MV-4-11 (cell line): ENCODE measurements at regions not wholly inside any gene's neighbourhood (a gene's known extent, or its start where the extent isn't known, plus 50 kb on each side); places are given as distances from the start of the nearest gene placed in this dataset.
"Not testable (repeated sequence)": the region's sequence is repeated elsewhere in the genome, so short reads cannot be mapped to it uniquely, and the experiment has no call there.

Experiments used
- DNase-seq: peaks from one replicate; lab custom pipeline; 2025; lab: John Stamatoyannopoulos, UW

DNA sequence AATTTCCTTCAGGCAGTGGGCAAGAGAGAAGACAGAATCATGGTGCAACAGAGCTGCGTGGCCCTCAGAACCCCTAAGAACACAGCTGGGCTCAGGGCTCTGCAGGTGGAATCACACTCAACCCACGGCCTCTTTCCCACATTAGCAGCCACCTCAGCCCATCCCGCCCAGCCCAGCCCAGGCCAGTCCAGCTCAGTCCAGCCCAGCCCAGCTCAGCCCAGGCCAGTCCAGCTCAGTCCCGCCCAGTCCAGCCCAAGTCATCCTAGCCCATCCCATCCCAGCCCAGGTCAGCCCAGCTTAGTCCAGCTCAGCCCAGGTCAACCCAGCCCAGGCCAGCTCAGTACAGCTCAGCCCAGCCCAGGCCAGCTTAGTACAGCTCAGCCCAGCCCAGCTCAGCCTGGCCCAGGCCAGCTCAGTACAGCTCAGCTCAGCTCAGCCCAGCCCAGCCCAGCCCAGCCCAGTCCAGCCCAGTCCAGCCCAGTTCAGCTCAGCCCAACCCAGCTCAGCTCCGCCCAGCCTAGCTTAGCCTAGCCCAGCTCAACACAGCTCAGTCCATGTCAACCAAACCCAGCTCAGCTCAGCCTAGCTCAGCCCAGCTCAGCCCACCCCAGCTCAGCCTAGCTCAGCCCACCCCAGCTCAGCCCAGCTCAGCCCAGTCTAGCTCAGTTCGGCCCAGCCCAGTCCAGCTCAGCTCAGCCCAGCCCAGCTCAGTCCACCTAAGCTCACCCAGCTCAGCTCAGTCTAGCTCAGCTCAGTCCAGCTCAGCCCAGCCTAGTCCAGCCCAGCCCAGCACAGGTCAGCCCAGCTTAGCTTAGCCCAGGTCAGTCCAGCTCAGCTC, 183.1 kb downstream of the TMEM121 start:
- no peak for DNase-seq

DNA sequence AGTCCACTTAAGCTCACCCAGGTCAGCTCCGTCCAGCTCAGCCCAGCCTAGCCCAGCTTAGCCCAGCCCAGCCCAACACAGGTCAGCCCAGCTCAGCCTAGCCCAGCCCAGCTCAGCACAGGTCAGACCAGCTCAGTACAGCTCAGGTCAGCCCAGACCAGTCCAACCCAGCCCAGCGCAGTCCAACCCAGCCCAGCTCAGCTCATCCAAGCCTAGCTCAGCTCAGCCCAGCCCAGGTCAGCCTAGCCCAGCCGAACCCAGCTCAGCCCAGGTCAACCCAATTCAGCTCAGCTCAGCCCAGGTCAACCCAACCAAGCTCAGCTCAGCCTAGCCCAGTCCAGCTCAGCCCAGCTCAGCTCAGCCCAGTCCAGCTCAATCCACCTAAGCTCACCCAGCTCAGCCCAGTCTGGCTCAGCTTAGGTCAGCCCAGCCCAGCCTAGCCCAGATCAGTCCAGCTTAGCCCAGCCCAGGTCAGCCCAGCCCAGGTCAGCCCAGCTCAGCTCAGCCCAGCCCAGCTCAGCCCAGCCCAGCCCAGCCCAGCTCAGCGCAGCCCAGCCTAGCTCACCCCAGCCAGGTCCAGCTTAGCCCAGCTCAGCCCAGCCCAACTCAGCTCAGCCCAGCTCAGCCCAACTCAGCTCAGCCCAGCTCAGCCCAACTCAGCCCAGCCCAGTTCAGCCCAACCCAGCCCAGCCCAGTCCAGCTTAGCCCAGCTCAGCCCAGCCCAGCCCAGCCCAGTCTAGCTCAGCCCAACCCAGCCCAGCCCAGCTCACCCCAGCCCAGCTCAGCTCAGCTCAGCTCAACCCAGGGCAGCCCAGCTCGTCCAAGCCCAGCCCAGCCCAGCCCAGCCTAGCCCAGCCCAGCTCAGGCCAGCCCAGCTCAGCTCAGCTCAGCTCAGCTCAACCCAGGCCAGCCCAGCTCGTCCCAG, 184.0 kb downstream of the TMEM121 start:
- no peak for DNase-seq

DNA sequence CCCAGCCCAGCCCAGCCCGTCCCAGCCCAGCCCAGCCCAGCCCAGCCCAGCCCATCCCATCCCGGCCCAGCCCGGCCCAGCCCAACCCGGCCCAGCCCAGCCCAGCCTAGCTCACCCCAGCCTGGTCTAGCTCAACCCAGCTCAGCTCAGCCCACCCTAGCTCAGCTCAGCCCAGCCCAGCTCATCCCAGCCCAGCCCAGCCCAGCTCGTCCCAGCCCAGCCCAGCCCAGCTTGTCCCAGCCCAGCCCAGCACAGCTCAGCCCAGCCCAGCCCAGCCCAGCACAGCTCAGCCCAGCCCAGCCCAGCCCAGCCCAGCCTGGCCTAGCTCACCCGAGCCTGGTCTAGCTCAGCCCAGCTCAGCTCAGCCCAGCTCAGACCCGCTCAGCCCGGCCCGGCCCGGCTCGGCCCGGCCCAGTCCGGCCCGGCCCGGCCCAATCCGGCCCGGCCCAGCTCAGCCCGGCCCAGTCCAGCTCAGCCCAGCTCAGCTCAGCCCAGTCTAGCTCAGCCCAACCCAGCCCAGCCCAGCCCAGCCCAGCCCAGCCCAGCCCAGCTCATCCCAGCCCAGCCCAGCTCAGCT, 184.7 kb downstream of the TMEM121 start:
- no peak for DNase-seq

GRCh38 chr14:105711841-105712460, 185.6 kb downstream of the TMEM121 start:
- no peak for DNase-seq

GRCh38 chr14:105712670-105713069, 186.3 kb downstream of the TMEM121 start:
- not testable (repeated sequence) for DNase-seq

GRCh38 chr14:105713160-105713559, 186.8 kb downstream of the TMEM121 start:
- not testable (repeated sequence) for DNase-seq

- DNase-seq, result not testable (repeated sequence)
Measured at GRCh38 chr14:105713836-105714235, 187.5 kb downstream of the TMEM121 start.

DNA sequence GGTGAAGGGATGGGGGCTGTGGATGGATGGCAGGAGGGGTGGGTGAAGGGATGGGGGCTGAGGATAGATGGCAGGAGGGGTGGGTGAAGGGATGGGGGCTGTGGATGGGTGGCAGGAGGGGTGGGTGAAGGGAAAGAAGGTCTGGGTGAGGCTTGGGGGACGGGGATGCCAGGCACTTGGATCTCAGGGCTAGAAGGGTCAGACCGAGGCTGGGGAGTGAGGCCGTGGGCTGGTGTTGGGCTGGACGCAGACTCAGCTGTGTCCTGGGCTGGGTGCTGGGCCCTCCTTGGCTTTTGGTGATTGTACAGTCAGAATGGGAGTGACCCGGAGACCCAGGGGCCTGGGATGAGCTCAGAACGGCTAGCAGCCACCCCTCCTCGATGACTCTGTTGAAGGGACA, 192.4 kb downstream of the TMEM121 start:
- DNase-seq, result not testable (repeated sequence)

DNA sequence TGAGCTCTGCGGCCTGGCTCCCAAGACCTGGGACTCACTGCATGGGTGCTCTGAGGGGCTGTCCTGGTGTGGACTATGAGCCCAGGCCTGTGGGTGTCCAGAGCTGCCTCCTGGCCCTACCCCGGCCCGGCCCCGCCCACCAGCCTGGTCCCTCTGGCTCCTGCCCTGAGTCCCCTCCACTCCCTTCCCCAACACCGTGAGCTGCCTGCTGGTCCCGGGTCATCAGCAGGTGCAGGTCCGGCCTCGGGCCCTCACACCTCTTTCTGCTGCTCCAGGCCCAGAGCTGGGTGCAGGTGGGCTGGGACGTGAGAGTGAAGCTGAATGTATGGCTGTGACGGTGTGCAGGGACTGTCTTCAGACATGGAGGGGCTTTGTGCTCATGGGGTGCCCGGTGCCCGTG, 193.7 kb downstream of the TMEM121 start:
- DNase-seq, result not testable (repeated sequence)

DNA sequence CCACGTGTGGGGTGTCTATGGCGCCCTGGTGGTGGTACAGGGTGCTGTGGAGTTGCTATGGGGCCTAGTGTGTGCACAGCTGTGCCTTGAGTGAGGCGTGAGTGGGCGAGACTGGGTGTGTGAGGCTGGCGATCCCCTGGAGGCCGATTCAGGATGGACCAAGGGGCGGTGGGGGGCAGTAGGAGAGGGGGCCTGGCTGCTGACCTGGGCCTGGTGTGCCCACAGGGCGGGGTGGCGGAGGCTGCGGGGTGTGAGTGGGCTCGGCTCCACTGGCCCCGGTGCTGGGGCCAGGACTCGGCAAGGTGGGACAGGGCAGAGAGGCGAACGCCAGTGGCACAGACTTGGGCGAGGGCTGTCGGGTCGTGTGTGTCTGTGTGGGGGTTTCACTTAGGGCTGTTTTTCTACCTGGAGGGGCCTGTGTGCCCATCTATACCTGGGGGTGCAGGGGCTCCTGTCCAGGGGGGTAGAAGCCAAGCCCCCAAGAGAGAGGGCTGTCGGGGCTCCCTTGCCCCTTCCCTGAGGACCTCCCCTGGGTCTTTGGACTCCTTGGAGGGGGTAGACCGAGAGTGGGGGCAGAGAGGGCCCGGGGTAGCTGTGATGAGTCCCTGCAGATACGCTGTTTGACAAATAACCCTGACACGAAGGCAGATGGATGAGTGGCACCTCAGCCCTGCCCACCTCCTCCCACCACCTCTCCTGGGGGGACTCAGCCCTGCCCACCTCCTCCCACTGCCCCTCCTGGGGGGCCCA, 194.6 kb downstream of the TMEM121 start:
- DNase-seq, result not testable (repeated sequence)

DNA sequence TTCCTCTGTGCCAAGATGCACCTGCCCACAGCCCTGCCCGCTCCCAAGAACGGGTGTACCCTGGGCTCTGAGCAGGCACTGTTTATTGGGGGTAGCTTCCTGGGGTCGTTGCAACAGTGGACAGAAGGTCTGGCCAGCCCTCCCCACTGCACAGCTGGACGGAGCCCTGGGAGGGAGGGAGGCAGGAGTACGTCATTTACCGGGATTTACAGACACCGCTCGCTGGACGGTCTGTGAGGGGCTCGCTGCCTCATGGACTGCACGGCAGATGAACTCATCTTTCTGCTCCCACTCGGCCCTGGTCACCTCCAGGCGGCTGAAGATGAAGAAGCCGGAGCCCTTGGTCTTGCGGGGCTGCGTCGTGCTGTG, 195.2 kb downstream of the TMEM121 start:
- not testable (repeated sequence) for DNase-seq

DNA sequence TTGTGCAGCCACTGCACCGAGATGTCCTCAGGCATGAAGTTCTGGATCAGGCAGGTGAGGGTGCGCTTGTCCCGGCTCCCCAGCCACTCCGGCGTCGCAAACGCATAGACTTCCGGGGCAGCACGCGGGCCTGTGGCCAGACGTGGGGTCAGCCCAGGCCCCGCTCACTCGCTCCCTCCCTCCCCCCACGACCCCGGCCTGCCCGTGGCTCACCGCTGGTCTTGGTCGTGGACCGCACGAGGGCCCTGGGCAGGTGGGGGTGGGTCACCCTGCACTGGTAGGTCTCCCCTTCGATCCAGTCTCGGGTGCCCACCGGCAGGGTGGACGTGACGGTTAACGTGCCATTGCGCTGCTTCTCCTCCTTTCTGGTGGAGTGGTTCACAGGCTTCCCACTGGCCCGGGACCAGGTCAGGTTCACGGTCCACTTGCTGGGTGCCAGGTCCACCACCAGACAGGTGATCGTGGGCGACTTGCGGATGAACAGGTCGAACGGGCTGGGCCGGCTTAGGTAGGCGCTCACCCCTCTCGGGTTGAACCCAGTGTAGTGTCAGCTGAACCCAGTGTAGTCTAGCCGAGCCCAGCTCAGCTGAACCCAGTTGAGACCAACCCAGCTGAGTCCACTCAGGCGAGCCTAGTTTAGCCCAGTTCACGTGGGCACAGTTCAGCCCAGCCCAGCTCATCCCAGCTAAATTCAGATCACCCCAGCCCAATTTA, 195.8 kb downstream of the TMEM121 start:
- DNase-seq, result not testable (repeated sequence)

- not testable (repeated sequence) for DNase-seq
Measured at GRCh38 chr14:105723271-105723670, 196.9 kb downstream of the TMEM121 start.

- not testable (repeated sequence) for DNase-seq
Measured at GRCh38 chr14:105723776-105724175, 197.4 kb downstream of the TMEM121 start.

GRCh38 chr14:105729825-105730368, 203.5 kb downstream of the TMEM121 start:
- DNase-seq, result not testable (repeated sequence)

DNA sequence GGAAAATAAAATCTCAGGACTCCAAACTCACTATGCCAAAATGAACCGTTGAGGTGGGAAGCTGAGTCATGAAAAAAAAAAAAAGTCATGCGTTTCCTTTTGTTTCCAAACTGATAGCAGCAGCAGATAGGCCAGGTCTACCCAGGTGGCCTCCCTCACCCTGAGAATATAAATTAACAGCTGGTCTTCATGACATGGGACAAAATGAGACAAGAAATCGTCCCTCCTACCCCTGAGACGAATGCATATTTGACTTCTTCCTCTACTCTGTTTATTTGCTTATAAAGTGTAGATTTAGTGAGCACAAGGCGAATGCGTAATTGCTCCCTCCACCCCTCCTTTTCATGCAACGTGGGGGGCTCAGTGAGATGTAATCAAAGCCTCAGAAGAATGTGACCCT, 204.3 kb downstream of the TMEM121 start:
- DNase-seq, result not testable (repeated sequence)

GRCh38 chr14:105731221-105731985, 205.0 kb downstream of the TMEM121 start:
- not testable (repeated sequence) for DNase-seq

GRCh38 chr14:105733081-105734065, 207.0 kb downstream of the TMEM121 start:
- DNase-seq, result no peak
